Stimulated activated effector memory CD8-positive, alpha-beta T cell treated with anti-CD3 and anti-CD28 coated beads, Interleukin-12 subunit alpha, Interleukin-12 subunit beta, amount 100 ng/mL, for 72 hours (primary cell): ENCODE measurements at regions not wholly inside any gene's neighbourhood (a gene's known extent, or its start where the extent isn't known, plus 50 kb on each side); places are given as distances from the start of the nearest gene placed in this dataset.

Experiments used
- ATAC-seq: fragments of 150-1000 bp; cut with Tn5 transposase; 2 replicates; pipeline ENCODE4 v1.10.0; 2021
- DNase-seq, 2 donors: peaks; one replicate each; pipeline ENCODE4 v3.0.0; 2021 to 2022; ENCODE audit warnings: low spot score in 2 of 2
- H3K27ac Mint-ChIP-seq: one replicate; pipeline ENCODE4 v1.8.0; 2022; ENCODE audit warnings: mild to moderate bottlenecking, mixed read lengths
- H3K36me3 Mint-ChIP-seq: one replicate; pipeline ENCODE4 v1.8.0; 2022; ENCODE audit warnings: mild to moderate bottlenecking, mixed read lengths
- H3K4me1 Mint-ChIP-seq: one replicate; pipeline ENCODE4 v1.8.0; 2022; ENCODE audit warnings: mixed read lengths
- H3K4me3 Mint-ChIP-seq: one replicate; pipeline ENCODE4 v1.8.0; 2022; ENCODE audit warnings: mild to moderate bottlenecking, mixed read lengths
- H3K9me3 Mint-ChIP-seq: one replicate; pipeline ENCODE4 v1.8.0; 2022; ENCODE audit warnings: mixed read lengths

DNA sequence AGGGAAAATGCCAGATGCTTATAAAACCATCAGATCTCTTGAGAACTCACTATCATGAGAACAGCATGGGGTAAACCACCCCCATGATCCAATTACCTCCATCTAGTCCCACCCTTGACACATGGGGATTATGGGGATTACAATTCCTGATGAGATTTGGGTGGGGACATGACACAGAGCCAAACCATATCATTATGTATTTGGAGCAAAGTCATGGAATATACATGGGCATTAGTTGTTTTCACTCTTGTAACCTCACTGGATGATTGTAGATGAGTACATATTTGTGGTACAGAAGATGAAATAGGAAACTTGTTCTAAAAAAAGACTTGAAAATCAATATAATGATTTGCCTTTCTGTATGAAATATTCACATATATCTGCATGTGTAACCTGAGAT is 674.5 kb upstream of the BOD1L1 start:
- H3K27ac Mint-ChIP-seq: no peak overlapping the region
- no peaks in the 10 kb centered on the region for H3K36me3 Mint-ChIP-seq
- no peaks in the 10 kb centered on the region for H3K4me1 Mint-ChIP-seq
- ATAC-seq (no peak), DNase-seq (no peak)
- no peak overlapping the region for H3K4me3 Mint-ChIP-seq
- H3K9me3 Mint-ChIP-seq: peaks cover 7% of the 10 kb centered on the region

DNA sequence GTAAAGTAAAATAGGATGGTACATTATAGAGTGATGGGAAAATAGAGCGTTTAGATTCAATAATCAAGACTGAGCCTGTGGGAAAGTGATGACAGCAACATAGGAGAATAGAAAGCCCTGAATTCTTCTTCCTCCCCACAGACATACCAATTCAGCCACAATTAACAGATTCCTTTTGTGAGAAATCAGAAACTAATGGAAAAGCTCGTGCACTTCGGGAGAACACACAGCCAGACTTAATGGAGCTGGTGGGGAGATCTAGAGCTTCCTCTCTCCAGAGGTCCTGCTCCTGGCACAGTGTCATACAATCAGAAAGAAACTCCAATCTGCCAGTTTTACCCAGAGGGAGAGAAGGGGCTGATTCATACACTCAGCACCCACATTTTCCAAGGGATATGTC is 676.3 kb upstream of the BOD1L1 start:
- no peak overlapping the region for H3K27ac Mint-ChIP-seq
- no peaks in the 10 kb centered on the region for H3K4me1 Mint-ChIP-seq
- DNase-seq (no peak), ATAC-seq (no peak)
- H3K36me3 Mint-ChIP-seq: no peaks in the 10 kb centered on the region
- H3K9me3 Mint-ChIP-seq: peaks cover 9% of the 10 kb centered on the region
- no peak overlapping the region for H3K4me3 Mint-ChIP-seq

DNA sequence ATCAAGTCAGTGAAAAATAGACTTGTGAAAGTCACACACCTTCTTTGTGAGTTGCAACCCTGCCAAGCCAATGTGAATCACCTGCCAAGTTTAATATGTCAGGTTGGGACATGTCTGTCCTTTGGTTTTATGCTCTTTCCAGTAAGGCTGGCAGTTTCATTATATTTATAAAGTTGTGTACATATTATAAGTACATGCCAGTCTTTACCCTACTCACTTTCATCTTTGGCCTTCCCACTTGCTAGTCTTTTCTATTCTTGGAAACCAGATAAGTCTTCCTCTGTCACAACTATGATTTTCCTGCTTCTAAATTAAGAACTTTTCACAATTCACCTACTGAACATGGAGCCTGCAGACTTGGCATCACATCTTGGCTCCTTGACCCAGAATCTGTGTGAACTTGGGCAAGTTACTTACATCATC is 680.7 kb upstream of the BOD1L1 start:
- Mint-ChIP-seq H3K9me3 (peaks cover 14% of the 10 kb centered on the region), H3K4me1 (no peaks in the 10 kb centered on the region), H3K27ac (no peak overlapping the region), H3K36me3 (no peaks in the 10 kb centered on the region), H3K4me3 (no peak overlapping the region)
- ATAC-seq: no peak
- DNase-seq: no peak

DNA sequence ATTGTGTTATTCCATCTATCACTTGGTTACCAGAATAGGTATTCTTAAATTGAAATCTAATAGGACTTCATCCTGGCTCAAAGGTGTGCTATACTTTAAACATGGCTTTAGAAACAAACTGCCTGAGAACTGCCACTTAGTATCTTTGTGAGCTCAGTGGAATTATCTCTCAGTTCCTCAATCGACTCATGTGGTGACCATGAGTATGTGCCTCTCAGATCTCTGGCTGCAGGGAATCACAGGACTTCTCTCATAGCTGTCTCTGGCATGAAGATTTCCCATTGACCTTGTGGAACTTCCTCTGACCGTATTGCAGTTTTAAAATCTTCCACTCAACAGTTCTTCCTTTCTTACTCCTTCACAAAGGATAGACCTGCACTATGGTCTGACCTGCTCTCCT is 681.9 kb upstream of the BOD1L1 start:
- Mint-ChIP-seq H3K36me3 (no peaks in the 10 kb centered on the region), H3K4me1 (no peaks in the 10 kb centered on the region), H3K27ac (no peak overlapping the region), H3K4me3 (no peak overlapping the region), H3K9me3 (peaks cover 13% of the 10 kb centered on the region)
- DNase-seq: no peak
- ATAC-seq: no peak

DNA sequence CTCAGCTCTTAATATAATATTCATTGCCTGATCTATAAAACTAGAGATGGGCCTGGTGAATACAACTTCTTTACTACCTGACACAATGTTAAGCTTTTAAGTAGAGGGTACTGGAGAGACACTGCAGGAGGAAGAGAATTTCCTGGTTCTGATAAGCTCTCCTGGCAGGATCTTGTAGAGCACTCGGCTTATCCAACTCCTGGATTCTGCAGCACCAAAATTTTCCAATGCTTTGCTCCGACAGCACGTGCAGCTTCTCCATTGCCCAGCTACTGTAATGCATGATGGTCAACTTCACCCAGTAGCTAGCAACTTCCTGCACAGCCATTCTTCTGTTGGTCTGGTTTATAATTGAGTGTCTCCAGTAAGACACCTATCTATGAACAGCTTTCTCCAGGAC is 686.2 kb upstream of the BOD1L1 start:
- no peaks in the 10 kb centered on the region for H3K4me1 Mint-ChIP-seq
- no peaks in the 10 kb centered on the region for H3K36me3 Mint-ChIP-seq
- ATAC-seq: no peak
- no peak for DNase-seq
- peaks cover 7% of the 10 kb centered on the region for H3K9me3 Mint-ChIP-seq
- H3K4me3 Mint-ChIP-seq: no peak overlapping the region
- H3K27ac Mint-ChIP-seq: no peak overlapping the region

DNA sequence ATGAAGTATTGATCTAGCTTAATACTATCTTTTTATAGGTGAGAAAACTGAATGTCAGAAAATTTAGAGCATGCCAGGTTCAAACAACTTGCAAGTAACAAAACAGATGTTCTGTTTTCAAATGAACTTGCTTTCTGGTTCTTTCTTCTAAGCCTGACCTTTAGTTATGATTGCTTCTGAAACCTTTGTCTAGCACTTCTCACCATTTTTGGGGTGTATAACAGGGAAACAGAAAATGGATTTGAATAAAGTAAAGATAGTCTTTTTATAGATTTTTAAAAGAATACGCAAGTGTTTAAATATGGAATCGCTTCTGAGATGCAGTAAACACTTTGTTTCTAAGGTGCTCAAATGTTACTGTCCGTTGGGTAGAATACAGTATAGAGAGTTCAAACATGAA is 687.2 kb upstream of the CPEB2 start:
- Mint-ChIP-seq H3K4me3 (no peak overlapping the region), H3K4me1 (no peaks in the 10 kb centered on the region), H3K27ac (no peak overlapping the region), H3K9me3 (peaks cover 7% of the 10 kb centered on the region), H3K36me3 (no peaks in the 10 kb centered on the region)
- ATAC-seq (no peak), DNase-seq (no peak)

DNA sequence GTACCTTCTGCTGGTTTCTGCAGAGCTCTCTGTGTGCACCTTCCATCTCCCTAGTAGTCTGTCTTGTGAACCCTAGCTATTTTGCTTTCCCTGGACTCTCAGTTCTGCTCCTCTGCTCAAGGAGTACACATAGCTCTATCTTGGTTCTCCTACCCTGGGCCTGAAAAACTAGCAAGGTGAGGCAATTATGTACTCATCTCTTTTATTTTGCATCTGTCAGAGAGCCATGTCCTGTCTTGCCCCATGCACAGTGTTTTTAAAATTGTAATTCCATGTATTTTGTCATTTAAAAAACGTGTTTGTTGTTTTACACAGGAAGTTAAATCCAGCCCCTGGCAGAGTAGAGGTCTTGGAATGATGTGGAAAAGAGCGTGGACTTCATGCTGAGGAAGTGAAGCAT is 684.9 kb upstream of the CPEB2 start:
- H3K4me3 Mint-ChIP-seq: no peak overlapping the region
- no peak overlapping the region for H3K27ac Mint-ChIP-seq
- peaks cover 7% of the 10 kb centered on the region for H3K9me3 Mint-ChIP-seq
- ATAC-seq (no peak), DNase-seq (no peak)
- H3K36me3 Mint-ChIP-seq: no peaks in the 10 kb centered on the region
- no peaks in the 10 kb centered on the region for H3K4me1 Mint-ChIP-seq

DNA sequence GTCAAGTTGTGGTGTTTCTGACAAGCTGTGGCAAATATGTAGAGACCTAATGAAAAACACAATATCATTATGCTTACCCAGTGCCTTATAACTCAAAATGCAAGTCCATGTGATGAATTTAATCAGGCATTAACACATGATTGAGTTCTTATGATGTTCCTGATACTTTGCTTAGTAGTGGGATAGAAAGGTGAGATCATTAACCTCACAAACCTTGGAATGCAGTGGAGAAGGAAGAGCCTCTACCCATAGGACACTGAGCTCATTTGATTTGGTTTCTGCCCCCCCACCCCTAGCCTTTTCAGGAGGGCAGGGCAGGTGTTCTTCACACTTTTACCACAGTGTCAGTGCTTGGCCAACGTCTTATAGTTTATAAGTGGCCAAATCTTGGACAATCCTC is 683.6 kb upstream of the CPEB2 start:
- H3K4me1 Mint-ChIP-seq: no peaks in the 10 kb centered on the region

DNA sequence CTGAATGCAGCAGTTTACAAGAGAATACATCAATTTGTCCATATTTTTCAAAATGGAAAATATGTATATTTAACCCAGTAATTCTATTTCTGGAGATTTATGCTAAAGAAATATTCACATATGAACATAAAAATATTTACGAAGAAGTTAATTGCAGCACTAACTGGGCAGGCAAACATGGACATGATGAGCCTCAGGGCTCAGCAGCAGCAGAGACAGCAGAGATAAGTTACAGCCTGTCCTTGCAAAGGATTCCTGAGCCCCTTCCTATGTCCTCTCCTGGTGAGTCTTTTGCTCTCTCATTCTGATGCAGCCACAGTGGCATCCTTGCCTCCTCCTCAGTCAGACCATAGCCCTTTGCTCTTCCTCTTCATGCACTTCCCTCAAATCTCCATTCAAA is 680.6 kb upstream of the CPEB2 start:
- no peak overlapping the region for H3K27ac Mint-ChIP-seq
- no peaks in the 10 kb centered on the region for H3K4me1 Mint-ChIP-seq
- H3K36me3 Mint-ChIP-seq: no peaks in the 10 kb centered on the region
- no peak overlapping the region for H3K4me3 Mint-ChIP-seq
- peaks cover 7% of the 10 kb centered on the region for H3K9me3 Mint-ChIP-seq
- ATAC-seq (no peak), DNase-seq (no peak)

More for the DNA sequence above, 683.6 kb upstream of the CPEB2 start:
- H3K27ac Mint-ChIP-seq: no peak overlapping the region
- peaks cover 2% of the 10 kb centered on the region for H3K9me3 Mint-ChIP-seq
- no peak overlapping the region for H3K4me3 Mint-ChIP-seq
- ATAC-seq (no peak), DNase-seq (no peak)
- no peaks in the 10 kb centered on the region for H3K36me3 Mint-ChIP-seq

DNA sequence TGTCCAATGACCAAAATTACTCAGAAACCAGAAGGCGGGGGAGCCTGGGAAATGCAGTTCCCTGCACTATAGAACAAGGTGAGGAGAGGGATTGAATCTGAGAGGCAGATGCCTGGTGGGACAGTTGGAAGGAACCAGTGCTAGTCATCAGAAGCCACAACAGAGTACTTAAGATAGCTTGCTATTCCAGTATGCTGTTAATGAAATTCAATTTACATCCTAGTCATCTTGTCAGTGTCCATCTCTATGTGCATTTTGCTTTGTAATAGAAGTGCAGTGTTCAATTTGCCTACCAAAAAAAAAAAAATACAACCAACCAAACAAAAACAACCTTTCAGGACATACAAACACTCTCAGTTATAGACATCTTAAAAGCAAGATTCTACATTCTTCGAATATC is 679.1 kb upstream of the CPEB2 start:
- Mint-ChIP-seq H3K36me3 (no peaks in the 10 kb centered on the region), H3K27ac (no peak overlapping the region), H3K4me3 (no peak overlapping the region), H3K9me3 (peaks cover 7% of the 10 kb centered on the region), H3K4me1 (no peaks in the 10 kb centered on the region)
- ATAC-seq: no peak
- no peak for DNase-seq

DNA sequence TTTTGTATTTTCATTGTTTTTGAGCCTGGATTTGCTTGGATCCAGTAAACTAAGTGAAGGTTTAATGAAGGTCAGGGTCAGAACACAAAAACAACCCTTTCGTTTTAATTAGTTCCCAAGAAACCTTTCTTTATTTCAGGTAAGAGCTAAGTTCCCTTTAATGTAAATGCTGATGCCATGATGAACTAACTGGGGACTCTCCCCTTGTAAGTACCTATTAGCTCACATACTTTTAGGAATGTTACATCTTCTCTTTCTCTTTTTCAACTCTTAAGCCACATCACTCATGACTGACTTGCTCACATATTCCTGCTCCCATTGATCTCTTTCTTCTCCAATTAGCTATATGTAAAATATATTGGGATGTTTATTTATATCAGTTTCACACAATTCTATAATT is 673.1 kb upstream of the CPEB2 start:
- no peaks in the 10 kb centered on the region for H3K36me3 Mint-ChIP-seq
- ATAC-seq (no peak), DNase-seq (no peak)
- H3K4me1 Mint-ChIP-seq: no peaks in the 10 kb centered on the region
- H3K9me3 Mint-ChIP-seq: peaks cover 7% of the 10 kb centered on the region
- no peak overlapping the region for H3K4me3 Mint-ChIP-seq
- H3K27ac Mint-ChIP-seq: no peak overlapping the region

DNA sequence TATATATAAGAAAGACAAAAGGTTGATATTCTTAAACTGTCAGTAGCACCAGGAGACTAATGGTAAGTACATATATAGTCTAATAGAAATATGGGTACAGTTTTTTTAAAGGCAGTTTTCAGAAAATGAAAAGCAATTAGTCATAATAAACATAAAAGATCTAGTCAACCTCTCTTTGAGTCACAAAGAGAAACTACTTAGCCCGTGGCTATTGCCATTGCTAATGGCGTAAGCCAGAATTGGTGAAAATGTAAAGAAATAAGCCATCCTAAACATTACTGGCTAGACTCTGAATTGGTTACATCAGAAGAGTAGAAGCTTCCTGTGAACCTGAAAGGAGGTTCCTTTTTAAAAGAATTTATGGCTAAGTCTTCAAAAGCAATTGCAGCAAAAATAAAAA is 668.7 kb upstream of the CPEB2 start:
- Mint-ChIP-seq H3K27ac (no peak overlapping the region), H3K36me3 (no peaks in the 10 kb centered on the region), H3K4me3 (no peak overlapping the region), H3K4me1 (no peaks in the 10 kb centered on the region), H3K9me3 (peaks cover 3% of the 10 kb centered on the region)
- DNase-seq: no peak
- ATAC-seq: no peak

DNA sequence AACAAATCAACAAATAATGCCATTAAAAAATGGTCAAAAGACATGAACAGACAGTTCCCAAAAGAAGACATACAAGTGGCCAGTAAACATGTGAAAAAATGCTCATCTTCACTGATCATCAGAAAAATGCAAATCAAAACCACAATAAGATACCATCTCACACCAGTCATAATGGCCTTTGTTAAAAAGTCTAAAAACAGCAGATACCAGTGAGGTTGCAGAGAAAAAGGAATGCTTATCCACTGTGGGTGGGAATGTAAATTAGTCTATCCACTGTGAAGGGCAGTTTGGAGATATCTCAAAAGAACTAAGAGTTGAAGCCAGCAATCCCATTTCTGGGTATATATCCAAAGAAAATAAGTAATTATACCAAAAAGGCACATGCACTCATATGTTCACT is 668.1 kb upstream of the CPEB2 start:
- ATAC-seq (no peak), DNase-seq (no peak)
- Mint-ChIP-seq H3K36me3 (no peaks in the 10 kb centered on the region), H3K4me3 (no peak overlapping the region), H3K9me3 (peaks cover 3% of the 10 kb centered on the region), H3K27ac (no peak overlapping the region), H3K4me1 (no peaks in the 10 kb centered on the region)

DNA sequence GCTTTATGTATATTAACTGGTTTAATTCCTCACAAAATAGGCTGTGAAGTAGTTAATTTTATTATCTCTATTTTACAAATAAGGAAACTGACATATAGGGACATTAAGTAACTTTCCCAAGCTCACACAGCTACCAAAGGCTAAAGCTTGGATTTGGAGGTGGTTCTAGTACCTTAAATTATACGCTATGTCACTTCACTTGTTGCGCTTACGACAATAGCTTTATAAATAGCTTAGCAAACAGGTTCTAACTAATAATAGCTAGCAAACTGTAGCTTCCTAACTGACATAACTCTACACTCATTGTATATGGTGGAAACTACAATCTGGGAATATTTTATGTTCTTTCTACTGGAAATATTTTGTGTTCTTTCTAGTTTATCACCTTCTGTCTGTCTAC is 666.4 kb upstream of the CPEB2 start:
- no peaks in the 10 kb centered on the region for H3K36me3 Mint-ChIP-seq
- H3K4me1 Mint-ChIP-seq: no peaks in the 10 kb centered on the region
- H3K4me3 Mint-ChIP-seq: no peak overlapping the region
- DNase-seq (no peak), ATAC-seq (no peak)
- H3K9me3 Mint-ChIP-seq: peaks cover 3% of the 10 kb centered on the region
- no peak overlapping the region for H3K27ac Mint-ChIP-seq

DNA sequence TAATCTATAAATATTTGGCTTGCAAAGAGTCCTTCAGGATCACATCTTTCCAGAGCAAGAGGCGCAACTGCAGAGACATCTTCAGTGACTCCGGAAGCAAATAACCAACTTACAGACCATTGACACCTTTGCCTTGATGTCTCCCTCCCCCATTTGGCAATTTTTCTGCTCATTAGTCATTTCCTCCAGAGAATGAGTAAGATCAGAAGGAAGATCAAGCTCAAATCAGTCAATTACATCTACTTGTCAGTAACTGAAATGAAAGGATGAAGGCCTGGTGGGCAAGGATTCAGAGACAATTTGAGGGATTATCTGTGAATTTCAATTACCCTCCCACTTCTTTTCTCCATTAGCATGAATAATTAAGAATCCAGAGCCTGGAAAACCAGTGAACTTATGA is 665.6 kb upstream of the CPEB2 start:
- Mint-ChIP-seq H3K4me3 (no peak overlapping the region), H3K4me1 (no peaks in the 10 kb centered on the region), H3K27ac (no peak overlapping the region), H3K9me3 (peaks cover 3% of the 10 kb centered on the region), H3K36me3 (no peaks in the 10 kb centered on the region)
- DNase-seq: no peak
- ATAC-seq: no peak

DNA sequence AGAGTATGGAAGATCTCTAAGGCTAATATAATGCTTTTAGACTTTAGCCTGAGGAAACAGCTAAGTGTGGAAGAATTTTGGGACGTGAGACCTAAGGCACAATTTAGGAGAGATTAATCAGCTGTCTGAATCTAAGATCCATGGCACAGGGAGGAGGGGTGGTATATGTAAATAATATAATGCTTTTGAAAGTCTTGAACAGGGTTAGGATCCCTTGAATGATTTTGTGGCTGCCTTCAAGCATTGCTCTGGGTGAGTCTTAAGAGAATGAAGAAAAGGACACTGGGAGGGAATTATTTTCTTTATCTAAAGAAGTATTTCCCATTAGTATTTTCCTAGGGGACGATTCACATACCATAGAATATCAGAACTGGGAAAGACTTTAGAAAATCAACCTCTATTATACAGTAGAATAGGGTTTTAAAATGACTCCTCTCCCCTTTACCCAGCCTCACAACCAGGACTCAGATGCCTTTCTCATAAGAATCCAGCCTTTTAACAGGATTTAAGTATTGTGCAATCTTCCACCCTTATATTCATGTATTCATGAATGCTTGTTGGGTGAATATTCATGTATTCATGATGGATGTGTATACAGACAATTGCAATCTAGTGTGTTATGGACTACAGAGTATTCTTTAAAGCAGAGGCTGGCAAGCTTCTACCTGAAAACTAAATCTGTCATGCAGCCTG is 664.2 kb upstream of the CPEB2 start:
- no peaks in the 10 kb centered on the region for H3K36me3 Mint-ChIP-seq
- peaks cover 3% of the 10 kb centered on the region for H3K9me3 Mint-ChIP-seq
- no peak for DNase-seq

More for the DNA sequence above, 664.2 kb upstream of the CPEB2 start:
- no peak overlapping the region for H3K4me3 Mint-ChIP-seq
- no peak for ATAC-seq
- no peaks in the 10 kb centered on the region for H3K4me1 Mint-ChIP-seq
- no peak overlapping the region for H3K27ac Mint-ChIP-seq
